ENCODE measurements at regions not wholly inside any gene's neighbourhood (a gene's known extent, or its start where the extent isn't known, plus 50 kb on each side); places are given as distances from the start of the nearest gene placed in this dataset.

- no peaks in the 10 kb centered on the region for H3K36me3 Mint-ChIP-seq (ENCODE audit: insufficient read depth, unreplicated experiment)
- intact Hi-C loops (cut with micrococcal nuclease) = no loop called here
- H3K4me1 Mint-ChIP-seq (ENCODE audit: insufficient read depth, unreplicated experiment) = peaks cover 36% of the 10 kb centered on the region
- no peak overlapping the region for H3K4me3 Mint-ChIP-seq (ENCODE audit: unreplicated experiment)
- H3K9me3 Mint-ChIP-seq (ENCODE audit: unreplicated experiment) = no peaks in the 10 kb centered on the region
- DNase-seq (ENCODE audit: unreplicated experiment) = no peak
- ChIA-PET CTCF (interaction anchor here (0.7 to 1.3 kb wide), 3 partner anchors 9 to 438 kb away, joined by 3 read pairs; no protein-coding TSS in a partner anchor), POLR2A (interaction anchor here (0.7 to 4.0 kb wide), 6 partner anchors 10 to 1229 kb away, joined by 3 to 23 read pairs (median 8); no protein-coding TSS in a partner anchor)
- BruUV-seq (replicated peaks) = no TSS peak
- TF ChIP-seq, protein P1, sequence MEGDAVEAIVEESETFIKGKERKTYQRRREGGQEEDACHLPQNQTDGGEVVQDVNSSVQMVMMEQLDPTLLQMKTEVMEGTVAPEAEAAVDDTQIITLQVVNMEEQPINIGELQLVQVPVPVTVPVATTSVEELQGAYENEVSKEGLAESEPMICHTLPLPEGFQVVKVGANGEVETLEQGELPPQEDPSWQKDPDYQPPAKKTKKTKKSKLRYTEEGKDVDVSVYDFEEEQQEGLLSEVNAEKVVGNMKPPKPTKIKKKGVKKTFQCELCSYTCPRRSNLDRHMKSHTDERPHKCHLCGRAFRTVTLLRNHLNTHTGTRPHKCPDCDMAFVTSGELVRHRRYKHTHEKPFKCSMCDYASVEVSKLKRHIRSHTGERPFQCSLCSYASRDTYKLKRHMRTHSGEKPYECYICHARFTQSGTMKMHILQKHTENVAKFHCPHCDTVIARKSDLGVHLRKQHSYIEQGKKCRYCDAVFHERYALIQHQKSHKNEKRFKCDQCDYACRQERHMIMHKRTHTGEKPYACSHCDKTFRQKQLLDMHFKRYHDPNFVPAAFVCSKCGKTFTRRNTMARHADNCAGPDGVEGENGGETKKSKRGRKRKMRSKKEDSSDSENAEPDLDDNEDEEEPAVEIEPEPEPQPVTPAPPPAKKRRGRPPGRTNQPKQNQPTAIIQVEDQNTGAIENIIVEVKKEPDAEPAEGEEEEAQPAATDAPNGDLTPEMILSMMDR (IDR thresholded peaks at IDR 0.05; ENCODE audit: unreplicated experiment) = no peak
- H3K27me3 Mint-ChIP-seq (ENCODE audit: insufficient read depth, unreplicated experiment) = no peaks in the 10 kb centered on the region
- H3K27ac Mint-ChIP-seq (ENCODE audit: low read depth, unreplicated experiment) = peak overlapping the region; percentile 26
These were observed 158.3 kb downstream of the TOMM20 start for GRCh38 chr1:234970401-234970730.

- no peak overlapping the region for H3K4me3 Mint-ChIP-seq (ENCODE audit: unreplicated experiment)
- TF ChIP-seq, protein P1 (IDR thresholded peaks at IDR 0.05; ENCODE audit: unreplicated experiment) = no peak
- no peaks in the 10 kb centered on the region for H3K9me3 Mint-ChIP-seq (ENCODE audit: unreplicated experiment)
- ChIA-PET POLR2A (interaction anchor here (1.7 to 4.0 kb wide), 5 partner anchors 11 to 312 kb away, joined by 5 to 23 read pairs (median 8); no protein-coding TSS in a partner anchor), CTCF (interaction anchor here (0.7 to 1.3 kb wide), 2 partner anchors 43 to 85 kb away, joined by 3 read pairs; no protein-coding TSS in a partner anchor)
- H3K36me3 Mint-ChIP-seq (ENCODE audit: insufficient read depth, unreplicated experiment) = no peaks in the 10 kb centered on the region
- no peaks in the 10 kb centered on the region for H3K27me3 Mint-ChIP-seq (ENCODE audit: insufficient read depth, unreplicated experiment)
- H3K27ac Mint-ChIP-seq (ENCODE audit: low read depth, unreplicated experiment) = no peak overlapping the region
- no TSS peak for BruUV-seq (replicated peaks)
- DNase-seq (ENCODE audit: unreplicated experiment) = no peak
- peaks cover 35% of the 10 kb centered on the region for H3K4me1 Mint-ChIP-seq (ENCODE audit: insufficient read depth, unreplicated experiment)
- intact Hi-C loops (cut with micrococcal nuclease) = no loop called here
These were observed 158.8 kb downstream of the TOMM20 start for GRCh38 chr1:234969581-234970400.

GRCh38 chr1:234969011-234969441 lies 159.6 kb downstream of the TOMM20 start:
- CTCF ChIA-PET = no interaction called here
- BruUV-seq (replicated peaks) = no TSS peak
- H3K9me3 Mint-ChIP-seq (ENCODE audit: unreplicated experiment) = no peaks in the 10 kb centered on the region
- TF ChIP-seq, protein P1 (IDR thresholded peaks at IDR 0.05; ENCODE audit: unreplicated experiment) = no peak
- no peak overlapping the region for H3K4me3 Mint-ChIP-seq (ENCODE audit: unreplicated experiment)
- no peaks in the 10 kb centered on the region for H3K27me3 Mint-ChIP-seq (ENCODE audit: insufficient read depth, unreplicated experiment)
- no peak overlapping the region for H3K27ac Mint-ChIP-seq (ENCODE audit: low read depth, unreplicated experiment)
- no peak for DNase-seq (ENCODE audit: unreplicated experiment)
- H3K36me3 Mint-ChIP-seq (ENCODE audit: insufficient read depth, unreplicated experiment) = no peaks in the 10 kb centered on the region
- peaks cover 35% of the 10 kb centered on the region for H3K4me1 Mint-ChIP-seq (ENCODE audit: insufficient read depth, unreplicated experiment)
- intact Hi-C loops (cut with micrococcal nuclease) = no loop called here
- POLR2A ChIA-PET = interaction anchor here (1.9 to 2.7 kb wide), 2 partner anchors 18 to 244 kb away, joined by 7 to 8 read pairs; no protein-coding TSS in a partner anchor

DNA sequence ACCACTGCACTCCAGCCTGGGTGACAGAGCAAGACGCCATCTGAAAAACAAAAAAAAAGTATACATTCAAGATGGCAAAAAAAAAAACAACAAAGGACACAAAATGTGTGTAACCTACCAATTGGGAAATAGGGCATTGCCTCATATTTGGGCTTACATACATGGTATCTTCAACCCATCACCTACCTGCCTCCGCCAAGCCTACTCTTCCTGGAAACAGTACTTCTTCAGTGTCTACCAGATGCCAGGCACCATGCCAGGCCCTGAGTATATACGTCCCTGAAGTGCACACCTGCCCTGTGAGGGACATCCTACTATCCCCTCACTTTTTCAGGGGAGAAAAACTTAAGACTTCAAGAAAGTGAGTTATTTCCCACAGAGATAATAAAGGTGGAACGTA lies 160.2 kb downstream of the TOMM20 start:
- H3K9me3 Mint-ChIP-seq (ENCODE audit: unreplicated experiment) = no peaks in the 10 kb centered on the region
- H3K4me1 Mint-ChIP-seq (ENCODE audit: insufficient read depth, unreplicated experiment) = peaks cover 38% of the 10 kb centered on the region
- BruUV-seq (replicated peaks) = no TSS peak
- intact Hi-C loops (cut with micrococcal nuclease) = no loop called here
- peak; percentile 55 for DNase-seq (ENCODE audit: unreplicated experiment)
- H3K27me3 Mint-ChIP-seq (ENCODE audit: insufficient read depth, unreplicated experiment) = no peaks in the 10 kb centered on the region
- no peak overlapping the region for H3K4me3 Mint-ChIP-seq (ENCODE audit: unreplicated experiment)
- POLR2A ChIA-PET = no interaction called here
- TF ChIP-seq, protein P1 (IDR thresholded peaks at IDR 0.05; ENCODE audit: unreplicated experiment) = no peak
- no peak overlapping the region for H3K27ac Mint-ChIP-seq (ENCODE audit: low read depth, unreplicated experiment)
- CTCF ChIA-PET = interaction anchor here (0.6 kb wide), 1 partner anchor 54 kb away, joined by 3 read pairs; no protein-coding TSS in a partner anchor
- no peaks in the 10 kb centered on the region for H3K36me3 Mint-ChIP-seq (ENCODE audit: insufficient read depth, unreplicated experiment)
